ENCODE measurements at regions not wholly inside any gene's neighbourhood (a gene's known extent, or its start where the extent isn't known, plus 50 kb on each side); places are given as distances from the start of the nearest gene placed in this dataset.
A peak's percentile ranks its signal among the peaks of the same experiment; 100 is the strongest.

DNA sequence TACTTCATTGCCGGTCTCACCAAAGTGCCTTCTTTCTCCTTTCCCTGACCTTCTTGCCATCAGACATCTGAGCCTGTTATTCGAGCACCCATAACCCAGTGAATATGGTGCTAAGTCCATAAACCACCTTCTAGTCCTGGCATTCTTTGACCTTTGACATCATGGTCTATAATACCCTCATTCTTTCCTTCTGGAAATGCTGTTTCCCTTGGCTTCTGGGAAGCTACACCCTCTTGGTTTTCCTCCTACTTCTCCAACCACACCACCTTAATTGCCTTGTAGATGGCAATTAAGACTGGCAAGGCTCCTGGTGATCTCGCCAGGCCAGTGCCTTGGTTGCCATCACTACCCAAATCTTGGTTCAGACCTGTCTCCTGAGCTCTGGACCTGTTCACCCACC lies 56.1 kb upstream of the TRAK1 start:
- POLR2A ChIA-PET (ENCODE audit: unreplicated experiment): no interaction called here
- Histone ChIP-seq H3K79me2 (ENCODE audit: low read length) (peaks cover 40% of the 10 kb centered on the region), H3K36me3 (ENCODE audit: low read depth, low read length) (no peaks in the 10 kb centered on the region), H4K20me1 (ENCODE audit: low read length) (no peaks in the 10 kb centered on the region; the same call in 1 of the 2 replicates), H3K4me2 (ENCODE audit: low read length) (no peak overlapping the region), H3K9ac (ENCODE audit: low read length) (no peak overlapping the region), H3K27me3 (ENCODE audit: low read length) (no peaks in the 10 kb centered on the region), H3K9me3 (ENCODE audit: low read length) (no peaks in the 10 kb centered on the region), H3K9me2 (replicated peaks; ENCODE audit: low read length) (no peaks in the 10 kb centered on the region), H3K4me3 (ENCODE audit: low read length) (no peak overlapping the region), H2AFZ (ENCODE audit: low read length) (no peak overlapping the region), H3F3A (ENCODE audit: low read length, unreplicated experiment) (peaks cover 4% of the 10 kb centered on the region), H3K4me1 (ENCODE audit: insufficient read depth, low read length) (peaks cover 21% of the 10 kb centered on the region), H3K27ac (ENCODE audit: low read length) (no peak overlapping the region)
- no peak for ATAC-seq
- CTCF ChIA-PET: no interaction called here
- no TSS peak for BruUV-seq (replicated peaks)
- intact Hi-C loops (cut with micrococcal nuclease): no loop called here
- no peak for DNase-seq
- TF ChIP-seq EZH2 (IDR thresholded peaks at IDR 0.05; ENCODE audit: low read length, unreplicated experiment) (no peak), EZH2phosphoT487 (IDR thresholded peaks at IDR 0.05; ENCODE audit: borderline replicate concordance, low read length) (no peak)
- TF ChIP-seq, protein P1, sequence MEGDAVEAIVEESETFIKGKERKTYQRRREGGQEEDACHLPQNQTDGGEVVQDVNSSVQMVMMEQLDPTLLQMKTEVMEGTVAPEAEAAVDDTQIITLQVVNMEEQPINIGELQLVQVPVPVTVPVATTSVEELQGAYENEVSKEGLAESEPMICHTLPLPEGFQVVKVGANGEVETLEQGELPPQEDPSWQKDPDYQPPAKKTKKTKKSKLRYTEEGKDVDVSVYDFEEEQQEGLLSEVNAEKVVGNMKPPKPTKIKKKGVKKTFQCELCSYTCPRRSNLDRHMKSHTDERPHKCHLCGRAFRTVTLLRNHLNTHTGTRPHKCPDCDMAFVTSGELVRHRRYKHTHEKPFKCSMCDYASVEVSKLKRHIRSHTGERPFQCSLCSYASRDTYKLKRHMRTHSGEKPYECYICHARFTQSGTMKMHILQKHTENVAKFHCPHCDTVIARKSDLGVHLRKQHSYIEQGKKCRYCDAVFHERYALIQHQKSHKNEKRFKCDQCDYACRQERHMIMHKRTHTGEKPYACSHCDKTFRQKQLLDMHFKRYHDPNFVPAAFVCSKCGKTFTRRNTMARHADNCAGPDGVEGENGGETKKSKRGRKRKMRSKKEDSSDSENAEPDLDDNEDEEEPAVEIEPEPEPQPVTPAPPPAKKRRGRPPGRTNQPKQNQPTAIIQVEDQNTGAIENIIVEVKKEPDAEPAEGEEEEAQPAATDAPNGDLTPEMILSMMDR (conservative IDR thresholded peaks at IDR 0.05; ENCODE audit: low read depth, low read length): no peak

DNA sequence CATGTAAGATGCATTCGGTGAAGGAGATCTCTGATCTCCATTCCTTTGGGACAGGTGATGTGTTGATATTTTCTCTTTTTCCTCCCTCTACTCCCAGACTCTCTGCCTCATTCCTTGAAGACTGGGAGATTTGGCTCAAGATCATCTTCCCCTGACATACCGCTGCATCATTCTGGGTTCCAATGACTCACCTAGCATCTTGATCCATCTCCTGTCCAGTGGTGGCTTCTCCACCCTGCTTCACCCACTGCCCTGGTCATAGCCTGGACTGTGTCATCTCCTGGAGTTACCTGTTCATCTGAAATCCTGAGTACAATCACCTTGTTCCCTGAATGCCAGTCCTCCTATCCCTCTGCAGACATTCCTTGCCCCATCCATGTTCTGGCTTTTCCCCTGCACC lies 57.4 kb upstream of the TRAK1 start:
- Histone ChIP-seq H3K4me2 (ENCODE audit: low read length) (no peak overlapping the region), H3K4me1 (ENCODE audit: insufficient read depth, low read length) (peaks cover 21% of the 10 kb centered on the region), H3K36me3 (ENCODE audit: low read depth, low read length) (no peaks in the 10 kb centered on the region), H3K9ac (ENCODE audit: low read length) (no peak overlapping the region), H3K27ac (ENCODE audit: low read length) (no peak overlapping the region), H3K79me2 (ENCODE audit: low read length) (peaks cover 30% of the 10 kb centered on the region), H3K9me3 (ENCODE audit: low read length) (no peaks in the 10 kb centered on the region), H2AFZ (ENCODE audit: low read length) (no peak overlapping the region), H3F3A (ENCODE audit: low read length, unreplicated experiment) (peaks cover 4% of the 10 kb centered on the region), H4K20me1 (ENCODE audit: low read length) (no peaks in the 10 kb centered on the region; the same call in 1 of the 2 replicates), H3K4me3 (ENCODE audit: low read length) (no peak overlapping the region), H3K9me2 (replicated peaks; ENCODE audit: low read length) (no peaks in the 10 kb centered on the region), H3K27me3 (ENCODE audit: low read length) (no peaks in the 10 kb centered on the region)
- ChIA-PET CTCF (no interaction called here), POLR2A (ENCODE audit: unreplicated experiment) (no interaction called here)
- TF ChIP-seq, protein P1 (conservative IDR thresholded peaks at IDR 0.05; ENCODE audit: low read depth, low read length): no peak
- no peak for TF ChIP-seq EZH2 (IDR thresholded peaks at IDR 0.05; ENCODE audit: low read length, unreplicated experiment)
- TF ChIP-seq EZH2phosphoT487 (IDR thresholded peaks at IDR 0.05; ENCODE audit: borderline replicate concordance, low read length): no peak
- DNase-seq (peak; percentile 59), ATAC-seq (peak; percentile 40)
- intact Hi-C loops (cut with micrococcal nuclease): no loop called here
- no TSS peak for BruUV-seq (replicated peaks)

DNA sequence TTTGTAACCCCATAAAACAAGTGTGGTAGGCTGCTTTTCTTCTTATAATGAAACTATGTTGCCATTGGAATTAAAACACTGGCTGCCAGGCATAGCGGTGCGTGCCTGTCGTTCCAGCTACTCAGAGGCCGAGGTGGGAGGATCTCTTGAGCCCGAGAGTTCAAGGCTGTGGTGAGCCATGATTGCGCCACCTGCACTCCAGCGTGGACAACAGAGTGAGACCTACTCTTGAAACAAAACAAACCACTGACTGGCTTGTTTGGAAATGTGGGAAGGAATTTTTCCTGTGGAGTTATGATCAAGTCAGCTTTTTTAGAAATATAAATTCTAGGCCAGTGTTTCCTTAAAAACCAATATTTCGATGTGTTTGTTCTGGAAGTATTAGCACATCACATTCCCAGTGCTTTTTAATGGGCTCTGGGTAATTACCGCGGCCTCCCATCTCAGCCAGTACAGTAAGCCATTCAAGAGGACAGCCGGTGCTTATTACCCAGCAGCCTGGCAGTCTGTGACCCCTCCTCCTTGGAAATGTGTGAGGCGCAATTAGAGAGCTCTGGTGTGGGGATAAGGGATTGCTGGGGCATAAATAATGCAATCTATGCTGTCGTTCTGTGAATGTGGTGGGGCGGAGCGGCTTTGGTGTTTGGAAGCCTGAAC lies 58.3 kb upstream of the TRAK1 start:
- intact Hi-C loops (cut with micrococcal nuclease): no loop called here
- DNase-seq: no peak
- H3K79me2 ChIP-seq (ENCODE audit: low read length): peaks cover 32% of the 10 kb centered on the region

More for the DNA sequence above, 58.3 kb upstream of the TRAK1 start:
- BruUV-seq (replicated peaks): no TSS peak
- Histone ChIP-seq H3K9me2 (replicated peaks; ENCODE audit: low read length) (no peaks in the 10 kb centered on the region), H3K4me2 (ENCODE audit: low read length) (no peak overlapping the region), H3K4me1 (ENCODE audit: insufficient read depth, low read length) (peaks cover 21% of the 10 kb centered on the region), H3K9ac (ENCODE audit: low read length) (no peak overlapping the region), H3K36me3 (ENCODE audit: low read depth, low read length) (no peaks in the 10 kb centered on the region), H2AFZ (ENCODE audit: low read length) (no peak overlapping the region), H3K9me3 (ENCODE audit: low read length) (no peaks in the 10 kb centered on the region), H3F3A (ENCODE audit: low read length, unreplicated experiment) (peaks cover 4% of the 10 kb centered on the region), H3K27me3 (ENCODE audit: low read length) (no peaks in the 10 kb centered on the region), H4K20me1 (ENCODE audit: low read length) (no peaks in the 10 kb centered on the region; the same call in 1 of the 2 replicates), H3K4me3 (ENCODE audit: low read length) (no peak overlapping the region), H3K27ac (ENCODE audit: low read length) (no peak overlapping the region)
- ATAC-seq: no peak
- CTCF ChIA-PET: no interaction called here
- TF ChIP-seq, protein P1 (conservative IDR thresholded peaks at IDR 0.05; ENCODE audit: low read depth, low read length): no peak
- TF ChIP-seq EZH2 (IDR thresholded peaks at IDR 0.05; ENCODE audit: low read length, unreplicated experiment) (no peak), EZH2phosphoT487 (IDR thresholded peaks at IDR 0.05; ENCODE audit: borderline replicate concordance, low read length) (no peak)
- POLR2A ChIA-PET (ENCODE audit: unreplicated experiment): no interaction called here

Measured in PC-3 (cell line).